HG03558 (cell line): ENCODE measurements at regions not wholly inside any gene's neighbourhood (a gene's known extent, or its start where the extent isn't known, plus 50 kb on each side); places are given as distances from the start of the nearest gene placed in this dataset.

Experiments
- ATAC-seq: cut with Tn5 transposase; IDR thresholded peaks from one replicate; pipeline ENCODE4 v1.9.1; 2021; ENCODE audit warnings: moderate number of reproducible peaks; ENCODE audit not compliant: unreplicated experiment; ENCODE audit errors: extremely low read depth

DNA sequence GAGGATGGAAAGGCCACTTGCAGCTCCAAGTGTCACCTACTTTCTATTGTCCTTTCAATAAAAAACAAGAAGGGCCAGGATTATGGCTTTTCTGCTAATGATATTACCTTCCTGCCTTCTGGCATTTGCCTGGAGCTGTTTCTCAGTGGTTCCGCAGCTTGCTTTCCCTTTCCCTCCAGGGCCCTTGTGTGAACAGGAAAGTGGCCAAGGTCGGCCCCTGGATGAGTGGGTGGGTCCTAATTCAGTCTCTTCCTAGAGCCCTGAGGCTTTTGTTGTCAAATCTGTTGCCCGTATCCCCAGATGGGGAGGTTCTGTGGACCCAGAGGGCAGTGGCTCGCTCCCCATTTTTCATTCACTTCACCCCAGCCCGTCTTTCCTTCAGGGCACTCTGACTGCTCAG, 64.2 kb upstream of the UMPS start:
- ATAC-seq, result no peak

DNA sequence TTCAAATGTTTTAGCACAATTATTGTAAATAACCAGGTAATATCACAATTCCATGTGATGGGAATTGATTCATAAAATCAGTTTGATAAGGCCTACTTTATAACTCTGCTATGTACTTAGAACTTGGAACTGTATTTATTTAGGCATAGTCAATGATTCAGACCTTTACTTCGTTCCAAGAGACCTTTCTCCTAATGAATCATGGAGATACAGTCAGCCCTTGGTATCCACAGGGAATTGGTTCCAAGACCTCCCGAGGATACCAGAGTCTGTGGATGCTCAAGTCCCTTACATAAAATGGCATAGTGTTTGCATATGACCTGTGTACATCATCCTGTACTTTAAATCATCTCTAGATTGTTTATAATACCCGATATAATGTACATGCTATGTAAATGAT, 60.8 kb upstream of the UMPS start:
- ATAC-seq, result no peak

GRCh38 chr3:124671106-124671505, 59.1 kb upstream of the UMPS start:
- no peak for ATAC-seq

DNA sequence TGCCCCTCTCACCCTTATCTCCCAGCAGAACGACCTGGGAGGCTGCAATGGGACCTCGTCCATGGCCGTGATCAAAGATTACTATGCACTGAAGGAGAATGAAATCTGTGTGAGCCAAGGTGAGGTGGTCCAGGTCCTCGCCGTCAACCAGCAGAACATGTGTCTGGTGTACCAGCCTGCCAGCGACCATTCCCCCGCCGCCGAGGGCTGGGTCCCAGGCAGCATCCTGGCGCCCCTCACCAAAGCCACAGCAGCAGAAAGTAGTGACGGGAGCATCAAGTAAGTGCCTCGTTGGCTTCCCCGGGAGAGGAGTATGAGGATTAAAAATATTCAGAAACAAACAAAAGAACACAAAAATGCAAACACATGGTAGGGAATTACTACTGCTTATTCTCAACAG, 55.9 kb upstream of the UMPS start:
- no peak for ATAC-seq

DNA sequence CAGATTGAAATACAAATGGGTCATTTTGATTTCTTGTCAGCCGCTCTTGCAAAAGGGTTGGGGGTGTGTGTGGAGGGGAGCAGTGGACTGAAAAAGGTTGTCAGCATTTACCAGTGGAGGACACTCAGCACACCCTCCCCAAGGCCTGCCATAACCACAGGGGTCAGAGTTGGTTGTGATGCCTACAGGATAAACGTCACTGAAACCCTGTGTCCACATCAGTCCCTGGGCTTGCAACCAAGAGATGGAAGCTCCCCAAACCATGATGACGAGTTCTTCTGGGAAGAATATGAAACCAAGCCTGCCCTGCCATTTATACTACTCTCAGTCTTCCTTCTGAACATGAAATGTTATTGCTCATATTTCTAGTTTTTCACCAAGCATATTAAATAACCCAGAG, 54.0 kb upstream of the UMPS start:
- no peak for ATAC-seq

- no peak for ATAC-seq
Measured at GRCh38 chr3:124679048-124679638, 51.1 kb upstream of the UMPS start.
